Umbilical cord (tissue), 1 donor: ENCODE measurements at regions not wholly inside any gene's neighbourhood (a gene's known extent, or its start where the extent isn't known, plus 50 kb on each side); places are given as distances from the start of the nearest gene placed in this dataset.

Experiments used
- DNase-seq: peaks from one replicate; pipeline ENCODE4 v3.0.0-alpha.2; 2015; ENCODE audit warnings: low spot score

DNA sequence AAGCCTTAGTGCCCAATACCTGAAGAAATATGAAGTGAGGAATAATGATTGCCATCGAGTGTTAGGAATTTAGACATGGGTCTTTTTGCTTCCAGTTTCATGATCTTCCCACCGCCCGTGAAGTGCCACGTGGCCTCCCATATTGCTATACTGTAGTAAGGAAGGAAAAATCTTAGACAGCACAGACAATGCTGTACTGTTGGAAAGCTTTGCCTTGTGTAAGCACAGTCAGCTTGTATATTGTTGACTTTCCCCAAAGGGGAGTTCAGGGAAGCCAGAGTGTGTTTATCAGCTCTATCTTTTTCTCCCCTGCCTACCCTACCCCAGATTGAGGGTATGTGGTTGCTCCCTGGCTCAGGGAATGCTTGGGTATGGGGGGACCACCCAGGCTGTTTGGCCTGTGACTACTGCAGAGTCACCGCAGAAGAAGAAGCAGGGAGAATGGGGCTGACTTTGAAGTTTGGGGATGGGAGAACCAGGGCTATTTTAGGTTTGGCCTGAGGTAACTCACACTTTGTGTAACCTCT lies 161.8 kb upstream of the MEF2C start:
- DNase-seq = no peak

GRCh38 chr5:89043676-89044075 lies 160.7 kb upstream of the MEF2C start:
- DNase-seq = no peak

DNA sequence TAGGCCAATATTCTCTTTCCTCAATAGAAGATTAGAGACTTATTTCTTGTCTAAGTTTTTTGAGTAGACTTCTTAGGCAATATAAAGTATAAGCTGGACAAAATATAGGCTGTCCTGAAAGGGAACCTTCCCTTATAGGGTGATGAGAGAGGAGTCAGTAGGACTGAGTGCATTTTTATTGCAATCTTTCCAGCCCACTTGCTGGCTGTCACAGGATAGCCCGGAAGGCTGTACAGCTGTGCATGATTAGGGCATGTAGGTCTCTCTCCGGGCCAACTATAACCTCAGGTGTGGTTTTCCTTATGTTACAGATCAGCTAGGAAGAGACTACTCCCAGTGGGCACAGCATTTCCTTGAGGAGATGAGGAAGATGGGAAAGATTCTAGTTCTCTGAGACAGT lies 159.8 kb upstream of the MEF2C start:
- no peak for DNase-seq

DNA sequence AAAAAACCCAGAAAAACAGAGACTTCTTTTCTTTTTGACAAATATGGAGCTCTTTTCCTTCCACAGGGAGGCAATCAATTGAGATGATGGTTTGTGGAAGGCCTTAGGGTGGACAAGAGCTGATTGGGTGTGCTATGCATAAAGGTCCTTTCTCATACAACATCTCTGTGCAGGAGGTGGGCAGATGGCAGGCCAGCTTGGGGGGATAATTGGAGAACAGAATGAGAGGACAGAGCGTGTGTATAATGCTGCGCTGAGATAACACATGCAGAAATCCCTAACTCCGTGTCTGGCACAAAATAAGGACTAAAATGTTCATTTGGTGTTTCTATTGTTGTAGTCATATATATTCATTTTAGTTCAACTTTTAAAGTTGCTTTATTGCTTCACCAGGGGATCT lies 159.0 kb upstream of the MEF2C start:
- no peak for DNase-seq

- DNase-seq = no peak
Measured at GRCh38 chr5:89041249-89041779, 158.3 kb upstream of the MEF2C start.

- DNase-seq = no peak
Measured at GRCh38 chr5:89036704-89037489, 153.9 kb upstream of the MEF2C start.

DNA sequence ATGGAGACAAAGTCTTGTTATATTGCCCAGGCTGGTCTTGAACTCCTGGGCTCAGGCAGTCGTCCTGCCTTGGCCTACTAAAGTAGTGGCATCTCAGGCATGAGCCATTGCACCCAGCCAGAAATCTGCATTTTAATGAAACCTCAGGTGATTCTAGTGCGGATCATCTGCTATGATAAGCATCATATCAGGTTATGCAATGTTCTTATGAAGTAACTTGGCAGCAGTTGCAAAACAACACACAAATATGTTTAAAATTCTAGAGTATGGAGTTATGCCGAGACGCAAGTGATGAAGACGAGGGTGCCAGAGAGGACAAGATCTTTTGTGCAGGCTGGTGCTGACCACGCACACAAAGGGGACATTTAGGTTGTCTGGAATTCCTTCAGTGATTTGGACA lies 153.2 kb upstream of the MEF2C start:
- no peak for DNase-seq

- no peak for DNase-seq
Measured at GRCh38 chr5:89034588-89034987, 151.6 kb upstream of the MEF2C start.

GRCh38 chr5:89030798-89031197 lies 147.8 kb upstream of the MEF2C start:
- no peak for DNase-seq

- peak; percentile 92 for DNase-seq
Measured at GRCh38 chr5:89028595-89029285, 145.8 kb upstream of the MEF2C start.

GRCh38 chr5:89024045-89024444 lies 141.1 kb upstream of the MEF2C start:
- DNase-seq = no peak

DNA sequence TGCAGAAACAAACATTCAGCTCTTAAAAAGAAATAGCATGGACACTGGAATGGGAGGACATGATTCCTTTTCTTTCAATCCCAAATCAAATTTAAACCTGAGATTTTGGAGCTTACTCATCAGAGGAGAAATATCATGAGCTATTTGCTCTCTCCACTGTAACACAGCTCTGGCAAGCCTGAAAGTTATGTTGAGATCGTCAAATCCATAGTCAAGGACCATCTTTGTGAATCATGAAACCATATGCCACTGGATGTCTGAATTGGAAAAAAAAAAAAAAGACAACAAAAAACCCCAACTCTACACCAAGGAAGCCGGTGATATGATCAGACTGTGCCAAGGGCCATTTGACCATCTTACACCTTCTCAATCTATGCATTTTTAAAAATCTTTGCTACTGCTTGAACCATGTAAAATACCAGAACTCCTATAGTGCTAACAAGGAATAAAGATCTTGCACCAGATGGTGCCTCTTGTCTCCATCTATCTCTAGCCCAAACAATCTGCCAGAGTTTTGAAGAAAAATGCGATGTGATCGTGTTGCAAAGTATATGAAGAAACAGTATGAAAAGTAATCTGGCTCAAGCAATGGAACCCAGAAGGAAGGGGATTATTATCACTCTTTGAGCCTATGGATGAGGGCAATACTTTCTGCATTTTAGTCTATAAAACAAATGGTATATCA lies 138.1 kb upstream of the MEF2C start:
- DNase-seq = no peak

GRCh38 chr5:89016741-89017303 lies 133.8 kb upstream of the MEF2C start:
- no peak for DNase-seq

DNA sequence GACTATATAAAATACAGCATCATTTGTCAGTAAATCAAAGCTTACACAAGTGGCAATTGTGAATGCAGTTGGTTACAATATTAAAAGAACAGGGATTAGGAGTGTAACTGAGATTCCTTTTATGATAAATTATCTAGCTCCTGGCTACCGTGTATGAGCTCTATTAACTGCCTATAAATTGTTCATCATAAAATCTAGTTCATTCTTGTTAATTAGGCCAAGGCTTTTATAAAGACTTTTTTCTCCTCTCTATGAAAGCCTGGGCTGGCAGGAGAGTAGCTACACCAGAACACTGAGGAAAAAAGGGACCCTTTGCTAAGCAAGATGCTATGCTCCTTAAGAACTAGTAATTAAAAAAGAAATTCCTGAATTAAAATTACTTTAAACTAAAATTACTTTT lies 132.4 kb upstream of the MEF2C start:
- DNase-seq = no peak

GRCh38 chr5:89011778-89012711 lies 129.1 kb upstream of the MEF2C start:
- peak; percentile 26 for DNase-seq

- no peak for DNase-seq
Measured at GRCh38 chr5:89010512-89010911, 127.5 kb upstream of the MEF2C start.

- DNase-seq = no peak
Measured at GRCh38 chr5:89008291-89008690, 125.3 kb upstream of the MEF2C start.

GRCh38 chr5:89005990-89006389 lies 123.0 kb upstream of the MEF2C start:
- no peak for DNase-seq

DNA sequence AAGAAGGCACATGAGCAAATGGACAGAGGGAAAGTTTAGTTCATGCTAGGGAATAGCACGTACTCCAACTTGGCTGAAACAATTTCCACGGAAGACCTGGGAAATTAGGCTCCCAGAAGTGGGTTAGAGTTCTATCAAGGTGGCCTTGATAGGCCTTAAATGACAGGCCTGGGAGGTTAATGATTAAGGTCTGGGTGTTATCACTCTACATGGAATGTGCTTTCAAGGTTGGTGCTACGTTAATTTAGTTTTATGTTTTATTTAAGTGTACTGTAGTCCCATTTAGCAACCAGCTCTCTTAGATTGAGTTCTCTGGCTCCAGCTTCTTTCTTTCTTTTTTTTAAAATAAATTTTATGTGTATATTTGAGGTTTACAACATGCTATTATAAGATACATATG lies 121.4 kb upstream of the MEF2C start:
- DNase-seq = no peak

GRCh38 chr5:89003563-89004036 lies 120.6 kb upstream of the MEF2C start:
- no peak for DNase-seq

- no peak for DNase-seq
Measured at GRCh38 chr5:88999853-89000252, 116.9 kb upstream of the MEF2C start.
